Large intestine (tissue), 3 donors: ENCODE measurements at regions not wholly inside any gene's neighbourhood (a gene's known extent, or its start where the extent isn't known, plus 50 kb on each side); places are given as distances from the start of the nearest gene placed in this dataset.

Source experiments
- DNase-seq, 2 donors: peaks; one replicate each; pipeline versions ENCODE4 v3.0.0 to v3.0.0-alpha.2; 2013
- H3K27ac ChIP-seq: one replicate; pipeline ENCODE4 v1.5.1; 2013; ENCODE audit warnings: low read length
- H3K27me3 ChIP-seq: 2 replicates; pipeline ENCODE4 v1.6.1; 2013; ENCODE audit warnings: low read length; ENCODE audit not compliant: control insufficient read depth, insufficient read depth
- H3K36me3 ChIP-seq: 2 replicates; pipeline ENCODE4 v1.6.1; 2013; ENCODE audit warnings: low read length; ENCODE audit not compliant: control insufficient read depth, insufficient read depth
- H3K4me1 ChIP-seq: one replicate; pipeline ENCODE4 v1.6.1; 2013; ENCODE audit warnings: low read length; ENCODE audit not compliant: control insufficient read depth, insufficient read depth
- H3K4me3 ChIP-seq: one replicate; pipeline ENCODE4 v1.5.1; 2013; ENCODE audit warnings: low read length
- H3K9me3 ChIP-seq: one replicate; pipeline ENCODE4 v1.6.1; 2013; ENCODE audit warnings: mild to moderate bottlenecking, low read depth, low read length, moderate library complexity; ENCODE audit not compliant: control insufficient read depth
- WGBS: methylation state at CpG from one replicate; pipeline ENCODE4 v1.1.5; 2013; ENCODE audit warnings: low lambda C conversion rate; ENCODE audit not compliant: insufficient coverage; 5-methylcytosine and 5-hydroxymethylcytosine counted together

DNA sequence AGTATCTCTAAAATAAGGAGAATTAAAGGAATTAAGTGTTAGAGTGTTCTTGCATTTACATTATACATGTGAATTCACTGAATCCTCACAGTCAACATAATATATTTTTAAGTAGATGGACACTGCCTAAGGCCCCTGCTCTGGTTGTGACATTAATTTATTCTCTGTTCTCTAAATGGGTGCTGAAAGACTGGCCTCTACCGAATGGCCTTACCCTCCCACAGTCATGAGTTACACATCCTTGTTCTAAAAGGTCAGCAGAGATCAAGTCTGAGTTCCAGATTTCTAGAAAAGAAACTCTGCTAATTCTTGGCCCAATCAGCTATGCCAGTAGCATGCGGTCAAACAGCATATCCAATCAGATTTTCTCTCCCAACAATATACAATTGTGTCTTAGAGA is 193.2 kb downstream of the TM2D1 start:
- Histone ChIP-seq H3K27me3 (no peaks in the 10 kb centered on the region), H3K4me1 (no peaks in the 10 kb centered on the region), H3K27ac (no peak overlapping the region), H3K36me3 (no peaks in the 10 kb centered on the region), H3K4me3 (no peak overlapping the region), H3K9me3 (no peaks in the 10 kb centered on the region)
- no peak for DNase-seq
- WGBS = no CpG with 5 or more reads among the region's 2 CpGs

DNA sequence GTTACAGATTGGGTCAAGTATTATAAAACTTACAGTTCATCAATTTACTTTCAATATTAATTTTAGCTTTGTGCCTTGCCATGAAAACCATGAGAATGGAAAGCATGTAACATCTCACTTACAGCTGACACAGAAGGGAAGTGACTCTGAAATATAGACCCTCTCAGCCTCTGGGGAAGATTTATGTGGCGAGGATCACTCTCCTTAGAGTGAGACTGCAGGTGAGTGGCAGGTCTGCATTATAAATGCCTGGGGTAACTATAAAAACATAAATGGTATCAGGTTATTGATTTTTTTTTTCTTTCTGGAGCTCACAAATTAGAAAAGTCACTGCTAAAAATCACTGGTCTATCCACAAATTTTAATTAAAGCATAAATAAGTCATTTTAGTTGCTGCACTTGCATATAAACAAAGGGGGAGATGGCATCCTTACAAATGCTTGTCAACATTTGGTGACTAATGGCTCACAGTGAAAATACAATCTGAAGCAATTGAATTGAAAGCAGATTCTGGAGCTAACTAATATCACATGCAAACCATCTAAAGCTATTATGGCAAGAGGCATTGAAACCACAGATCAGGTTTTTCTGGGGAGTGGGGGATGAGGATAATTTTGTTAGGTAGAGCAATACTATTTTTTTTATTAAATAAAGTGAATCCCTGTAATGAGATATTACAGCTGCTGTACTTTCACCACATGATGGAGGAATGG is 200.9 kb downstream of the TM2D1 start:
- no peaks in the 10 kb centered on the region for H3K9me3 ChIP-seq
- H3K27ac ChIP-seq = no peak overlapping the region
- no CpG with 5 or more reads among the region's 1 CpG for WGBS
- no peak for DNase-seq
- no peaks in the 10 kb centered on the region for H3K4me1 ChIP-seq
- no peak overlapping the region for H3K4me3 ChIP-seq
- H3K36me3 ChIP-seq = no peaks in the 10 kb centered on the region
- H3K27me3 ChIP-seq = no peaks in the 10 kb centered on the region

GRCh38 chr1:61523229-61523628 is 201.7 kb downstream of the TM2D1 start:
- no CpG with 5 or more reads among the region's 1 CpG for WGBS
- Histone ChIP-seq H3K36me3 (no peaks in the 10 kb centered on the region), H3K27ac (no peak overlapping the region), H3K4me1 (no peaks in the 10 kb centered on the region), H3K4me3 (no peak overlapping the region), H3K9me3 (no peaks in the 10 kb centered on the region), H3K27me3 (no peaks in the 10 kb centered on the region)
- no peak for DNase-seq

- no peak overlapping the region for H3K27ac ChIP-seq
- no peaks in the 10 kb centered on the region for H3K4me1 ChIP-seq
- DNase-seq = no peak
- H3K4me3 ChIP-seq = no peak overlapping the region
- H3K27me3 ChIP-seq = no peaks in the 10 kb centered on the region
- no peaks in the 10 kb centered on the region for H3K36me3 ChIP-seq
- H3K9me3 ChIP-seq = no peaks in the 10 kb centered on the region
Observed at GRCh38 chr1:61520401-61520800, 204.5 kb downstream of the TM2D1 start.

DNA sequence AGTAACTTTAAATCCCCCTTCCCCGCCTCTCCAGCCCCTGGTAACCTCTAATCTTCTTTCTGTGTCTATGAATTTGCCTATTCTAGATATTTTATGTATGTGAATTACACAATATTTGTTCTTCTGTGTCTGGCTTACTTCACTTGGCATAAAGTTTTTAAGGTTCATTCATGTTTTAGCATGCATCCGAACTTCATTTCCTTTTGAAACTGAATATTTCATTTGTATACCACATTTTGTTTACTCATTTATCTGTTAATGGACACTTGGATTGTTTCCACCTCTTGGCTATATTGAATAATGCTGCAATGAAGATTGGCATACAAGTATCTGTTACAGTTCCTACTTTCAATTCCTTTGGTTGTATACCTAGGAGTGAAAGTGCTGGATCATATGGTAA is 205.3 kb downstream of the TM2D1 start:
- DNase-seq = no peak
- no peaks in the 10 kb centered on the region for H3K27me3 ChIP-seq
- H3K36me3 ChIP-seq = no peaks in the 10 kb centered on the region
- 43% methylated on average over 1 of the region's 2 CpGs for WGBS
- no peak overlapping the region for H3K4me3 ChIP-seq
- no peaks in the 10 kb centered on the region for H3K9me3 ChIP-seq
- no peak overlapping the region for H3K27ac ChIP-seq
- H3K4me1 ChIP-seq = no peaks in the 10 kb centered on the region

DNA sequence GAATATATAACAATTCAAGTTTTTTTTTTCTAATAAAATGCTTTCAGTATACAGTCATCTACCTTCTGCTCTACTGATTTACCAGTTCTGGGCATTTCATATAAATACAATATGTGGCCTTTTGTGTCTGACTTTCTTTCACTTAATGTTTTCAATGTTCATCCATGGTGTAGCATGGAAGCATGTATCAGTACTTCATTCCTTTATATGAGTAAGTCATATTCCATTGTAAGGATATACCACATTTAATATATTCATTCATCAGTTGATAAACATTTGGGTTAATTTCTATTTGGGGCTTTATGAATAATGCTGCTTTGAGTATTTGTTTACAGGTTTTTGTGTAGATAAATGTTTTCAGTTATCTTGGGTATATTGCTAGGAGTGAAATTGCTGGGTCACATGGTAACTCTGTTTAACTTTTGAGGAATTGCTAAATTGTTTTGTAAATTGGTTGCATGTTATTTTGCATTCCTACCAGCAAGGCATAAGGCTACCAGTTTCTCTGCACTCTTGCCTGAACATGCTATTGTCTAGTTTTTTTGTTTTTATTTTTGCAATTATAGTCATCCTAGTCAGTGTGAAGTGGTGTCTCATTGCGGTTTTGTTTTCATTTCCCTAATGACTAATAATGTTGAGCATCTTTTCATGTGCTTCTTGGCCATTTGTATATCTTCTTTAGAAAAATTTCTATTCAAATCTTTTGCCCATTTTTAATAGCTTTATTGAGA is 206.1 kb downstream of the TM2D1 start:
- no peak overlapping the region for H3K27ac ChIP-seq
- no peaks in the 10 kb centered on the region for H3K4me1 ChIP-seq
- 80% methylated on average over 1 of the region's 1 CpG for WGBS
- no peaks in the 10 kb centered on the region for H3K27me3 ChIP-seq
- H3K36me3 ChIP-seq = no peaks in the 10 kb centered on the region
- no peak overlapping the region for H3K4me3 ChIP-seq
- no peak for DNase-seq
- no peaks in the 10 kb centered on the region for H3K9me3 ChIP-seq

DNA sequence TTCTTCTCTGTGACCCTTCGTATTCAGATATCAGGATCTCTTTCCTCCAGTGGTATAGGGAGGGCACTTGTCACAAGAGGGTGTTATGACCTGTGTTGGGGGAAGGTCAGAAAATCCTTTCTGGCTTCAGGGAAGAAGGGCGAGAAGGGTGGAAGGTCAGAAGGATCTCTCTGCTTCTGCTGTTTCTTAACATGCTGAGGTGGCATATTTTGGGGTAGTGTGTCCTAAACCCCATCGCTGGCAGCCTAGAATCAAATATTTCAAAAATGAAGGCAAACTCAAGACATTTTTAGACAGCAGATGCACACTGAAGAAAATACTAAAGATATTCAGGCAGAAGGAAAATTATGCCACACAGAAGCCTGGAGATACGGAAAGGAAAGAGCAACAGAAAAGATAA is 207.6 kb downstream of the TM2D1 start:
- no peak overlapping the region for H3K27ac ChIP-seq
- no peaks in the 10 kb centered on the region for H3K9me3 ChIP-seq
- H3K4me1 ChIP-seq = no peaks in the 10 kb centered on the region
- no peaks in the 10 kb centered on the region for H3K27me3 ChIP-seq
- H3K4me3 ChIP-seq = no peak overlapping the region
- no peak for DNase-seq
- H3K36me3 ChIP-seq = no peaks in the 10 kb centered on the region
- WGBS = 100% methylated on average over 2 of the region's 4 CpGs

- no peak for DNase-seq
- Histone ChIP-seq H3K27me3 (no peaks in the 10 kb centered on the region), H3K27ac (no peak overlapping the region), H3K9me3 (no peaks in the 10 kb centered on the region), H3K4me3 (no peak overlapping the region), H3K4me1 (no peaks in the 10 kb centered on the region), H3K36me3 (no peaks in the 10 kb centered on the region)
- WGBS = 92% methylated on average over 2 of the region's 2 CpGs
Observed at GRCh38 chr1:61515096-61515495, 209.8 kb downstream of the TM2D1 start.
